K562 (cell line): ENCODE measurements at regions not wholly inside any gene's neighbourhood (a gene's known extent, or its start where the extent isn't known, plus 50 kb on each side); places are given as distances from the start of the nearest gene placed in this dataset.
A peak's percentile ranks its signal among the peaks of the same experiment; 100 is the strongest.

Experiments
- ATAC-seq: fragments of 200-7000 bp; cut with Tn5 transposase; 3 replicates; pipeline ENCODE4 v1.9.1; 2020; ENCODE audit warnings: moderate library complexity
- BruUV-seq: library from RNA; stranded (reverse); fragments of 400-500 nt; replicated peaks from 2 replicates; lab custom pipeline; 2021; lab: Mats Ljungman, UMichigan
- CTCF ChIA-PET: fragments of 300-600 bp; formaldehyde crosslinking; extraction: SDS; loops from one replicate; lab custom pipeline; 2021; ENCODE audit warnings: low intra/inter-chr PET ratio; lab: Yijun Ruan, JAX
- POLR2A ChIA-PET: fragments of 300-600, 350-650 bp; sonication (Branson Sonifier 250); formaldehyde crosslinking; extraction: SDS; loops from one replicate; lab custom pipeline; 2021; ENCODE audit warnings: antibody characterized with exemption, inconsistent platforms; lab: Yijun Ruan, JAX
- DNase-seq, 4 experiments: peaks; one replicate each; pipeline versions ENCODE4 v3.0.0 to v3.0.0-alpha.2; 2011 to 2018; ENCODE audit warnings: low spot score in 3 of 4, mixed read lengths in 3 of 4; ENCODE audit errors: extremely low read depth in 1 of 4
- FAIRE-seq: peaks from 2 replicates; lab custom pipeline; 2011; peaks lifted over from hg19 to GRCh38; lab: Jason Lieb, UNC
- H2AFZ ChIP-seq: 2 replicates; pipeline ENCODE4 v1.6.0; 2011; ENCODE audit warnings: low read depth, low read length, control low read depth, inconsistent platforms
- H3K27ac ChIP-seq: fragments of 200-600 bp; 3 replicates; pipeline ENCODE4 v1.8.0; 2011; ENCODE audit warnings: low read depth, mild to moderate bottlenecking, control low read depth, inconsistent platforms, low read length, moderate library complexity, mixed read lengths; ENCODE audit errors: extremely low read depth
- H3K27me3 ChIP-seq, 2 experiments: fragments of 300-600 bp in 1 of 2; 2 replicates in 1 of 2; 3 replicates in 1 of 2; pipeline versions ENCODE4 v1.6.0 to v1.8.0; 2011; ENCODE audit warnings: inconsistent platforms in 2 of 2, low read length in 2 of 2, mild to moderate bottlenecking in 1 of 2, mixed read lengths in 1 of 2, moderate library complexity in 1 of 2; ENCODE audit not compliant: control insufficient read depth in 2 of 2, insufficient read depth in 2 of 2
- H3K36me3 ChIP-seq: fragments of 300-600 bp; 3 replicates; pipeline ENCODE4 v1.8.0; 2011; ENCODE audit warnings: mild to moderate bottlenecking, low read length, inconsistent platforms; ENCODE audit not compliant: control insufficient read depth, insufficient read depth
- H3K4me1 ChIP-seq, 2 experiments: fragments of 200-600 bp in 1 of 2; replicated peaks in 1 of 2; 2 replicates in 1 of 2; 3 replicates in 1 of 2; pipeline versions ENCODE4 v1.5.1 to v1.8.0; 2011; ENCODE audit warnings: inconsistent platforms in 2 of 2, low read length in 2 of 2, mild to moderate bottlenecking in 1 of 2, mixed read lengths in 1 of 2, moderate library complexity in 1 of 2; ENCODE audit not compliant: control insufficient read depth in 2 of 2, insufficient read depth in 2 of 2
- H3K4me2 ChIP-seq: 2 replicates; pipeline ENCODE4 v1.6.1; 2011; ENCODE audit warnings: low read length, control low read depth, inconsistent platforms, mixed read lengths; ENCODE audit not compliant: insufficient read depth
- H3K4me3 ChIP-seq: fragments of 200-600 bp; sonication (generic), shearing (Covaris generic); 2 replicates; pipeline ENCODE4 v1.5.1; 2016; ENCODE audit warnings: control low read depth, inconsistent platforms
- H3K79me2 ChIP-seq: fragments of 200-600 bp; 3 replicates; pipeline ENCODE4 v1.8.0; 2011; ENCODE audit warnings: low read length, inconsistent platforms; ENCODE audit not compliant: control insufficient read depth, insufficient read depth
- H3K9ac ChIP-seq, 2 experiments: 2 replicates each; pipeline versions ENCODE4 v1.6.0 to v1.6.1; 2011; ENCODE audit warnings: low read depth in 2 of 2, low read length in 2 of 2, control low read depth in 1 of 2, inconsistent platforms in 1 of 2, mild to moderate bottlenecking in 1 of 2, mixed read lengths in 1 of 2; ENCODE audit not compliant: insufficient read depth in 1 of 2
- H3K9me1 ChIP-seq: one replicate; pipeline ENCODE4 v1.6.0; 2011; ENCODE audit warnings: inconsistent platforms, mild to moderate bottlenecking, low read length, moderate library complexity; ENCODE audit not compliant: control insufficient read depth, insufficient read depth
- H3K9me3 ChIP-seq: replicated peaks from 2 replicates; pipeline ENCODE4 v1.5.1; 2011; ENCODE audit warnings: low read depth, low read length, inconsistent platforms; ENCODE audit not compliant: control insufficient read depth, insufficient read depth
- H4K20me1 ChIP-seq: replicated peaks from 2 replicates; pipeline ENCODE4 v1.6.1; 2011; ENCODE audit warnings: low read length, inconsistent platforms, mixed read lengths; ENCODE audit not compliant: control insufficient read depth, insufficient read depth
- ATF2 ChIP-seq: sonication (generic); formaldehyde crosslinking; IDR thresholded peaks from 2 replicates; pipeline ENCODE4 v1.8.1; 2022; ENCODE audit warnings: missing genetic modification reagents
- CSDE1 ChIP-seq, 2 experiments: fragments of 450-650 bp; IDR thresholded peaks; 2 replicates each; pipeline ENCODE4 v1.6.1; 2016; ENCODE audit warnings: mild to moderate bottlenecking in 1 of 2
- DMBX1 ChIP-seq: fragments of 250-450 bp; sonication (Bioruptor Pico); IDR thresholded peaks from 2 replicates; pipeline ENCODE4 v1.8.0; 2022; ENCODE audit warnings: inconsistent platforms, mild to moderate bottlenecking, moderate library complexity, borderline replicate concordance
- FOXA1 ChIP-seq: fragments of 450-650 bp; IDR thresholded peaks from 2 replicates; pipeline ENCODE4 v1.6.1; 2016; ENCODE audit warnings: mild to moderate bottlenecking, borderline replicate concordance
- MAZ ChIP-seq, 2 experiments: fragments of 450-650 bp in 1 of 2; sonication (generic) in 1 of 2; formaldehyde crosslinking; IDR thresholded peaks in 1 of 2; conservative IDR thresholded peaks in 1 of 2; 2 replicates each; pipeline versions ENCODE4 v1.4.0 to v1.5.0; 2020; ENCODE audit warnings: mild to moderate bottlenecking in 1 of 2, missing genetic modification reagents in 1 of 2
- MTA1 ChIP-seq: fragments of 450-650 bp; IDR thresholded peaks from 2 replicates; pipeline ENCODE4 v1.6.1; 2017; ENCODE audit warnings: borderline replicate concordance
- MTF1 ChIP-seq: fragments of 250-450 bp; sonication (Bioruptor Pico); IDR thresholded peaks from 2 replicates; pipeline ENCODE4 v1.9.0; 2021; ENCODE audit warnings: moderate library complexity, mild to moderate bottlenecking, inconsistent platforms, borderline replicate concordance
- NR1H2 ChIP-seq: sonication (generic); formaldehyde crosslinking; IDR thresholded peaks from 2 replicates; pipeline ENCODE4 v1.4.0; 2020; ENCODE audit warnings: mild to moderate bottlenecking, missing genetic modification reagents
- NR2C1 ChIP-seq, 2 experiments: fragments of 450-650 bp; IDR thresholded peaks; 2 replicates each; pipeline ENCODE4 v1.6.1; 2017; ENCODE audit warnings: mild to moderate bottlenecking in 2 of 2, antibody characterized with exemption in 1 of 2, inconsistent platforms in 1 of 2, missing compliant biosample characterization in 1 of 2, missing genetic modification characterization in 1 of 2
- U2AF1 ChIP-seq: fragments of 200-400 bp; formaldehyde crosslinking; optimal IDR thresholded peaks from 2 replicates; pipeline ENCODE3; 2017; ENCODE audit warnings: mild to moderate bottlenecking, low read depth, low read length, moderate library complexity
- ZFX ChIP-seq: sonication (generic); formaldehyde crosslinking; IDR thresholded peaks from 2 replicates; pipeline ENCODE4 v1.8.0; 2022; ENCODE audit warnings: mild to moderate bottlenecking, missing genetic modification reagents, moderate library complexity
- ZNF239 ChIP-seq: fragments of 250-450 bp; sonication (Bioruptor Pico); IDR thresholded peaks from 2 replicates; pipeline ENCODE4 v1.4.0; 2020; ENCODE audit warnings: mild to moderate bottlenecking
- ZNF354B ChIP-seq: fragments of 250-450 bp; sonication (Bioruptor Pico); IDR thresholded peaks from 2 replicates; pipeline ENCODE4 v1.4.0; 2020
- ZNF561 ChIP-seq: fragments of 450-650 bp; formaldehyde crosslinking; conservative IDR thresholded peaks from 2 replicates; pipeline ENCODE4 v1.4.0; 2020; ENCODE audit warnings: mild to moderate bottlenecking, moderate library complexity
- WGBS: fragments of 100-300 bp; shearing (Covaris generic); methylation state at CpG from one replicate; pipeline ENCODE4 v1.1.6; 2016; ENCODE audit warnings: low coverage, mixed read lengths; ENCODE audit not compliant: insufficient coverage; ENCODE audit errors: missing lambda C conversion rate; 5-methylcytosine and 5-hydroxymethylcytosine counted together
- in situ Hi-C: fragments of 300-500 bp; cut with MboI; formaldehyde crosslinking; loops from 4 replicates; pipeline ENCODE4 v1.15.0; 2018; ENCODE audit warnings: inconsistent platforms, mixed read lengths
- intact Hi-C: fragments of 100-400 bp; cut with micrococcal nuclease; formaldehyde crosslinking; loops from 2 replicates; pipeline ENCODE4 v1.14.2; 2022
- TF ChIP-seq, protein P1 (sequence below): fragments of 450-650 bp; IDR thresholded peaks from 2 replicates; pipeline ENCODE4 v1.6.1; 2016; ENCODE audit warnings: mild to moderate bottlenecking

GRCh38 chr7:113321201-113321600, 202.8 kb upstream of the SMIM30 start:
- H3K36me3 ChIP-seq, result no peaks in the 10 kb centered on the region
- POLR2A ChIA-PET, result no interaction called here
- H2AFZ ChIP-seq, result 0 out of 2 replicates have a peak overlapping the region, but pooled peaks have one; percentile 7
- intact Hi-C loops, result no loop called here
- no peaks in the 10 kb centered on the region for H3K9me3 ChIP-seq
- H3K79me2 ChIP-seq, result no peaks in the 10 kb centered on the region
- FAIRE-seq (no peak), ATAC-seq (no peak), DNase-seq (no peak)
- no peaks in the 10 kb centered on the region for H3K9me1 ChIP-seq
- in situ Hi-C loops, result no loop called here
- BruUV-seq, result no TSS peak
- no peaks in the 10 kb centered on the region for H4K20me1 ChIP-seq
- no peaks in the 10 kb centered on the region for H3K4me1 ChIP-seq
- TF ChIP-seq ZNF239 (CRISPR knock-in tag), result no peak
- TF ChIP-seq U2AF1, result no peak
- TF ChIP-seq ATF2, result no peak
- no peak for TF ChIP-seq NR2C1 (IDR thresholded peaks at IDR 0.05)
- TF ChIP-seq NR2C1 (tag; IDR thresholded peaks at IDR 0.05), result no peak
- TF ChIP-seq FOXA1, result no peak
- H3K9ac ChIP-seq, result no peak overlapping the region
- H3K4me2 ChIP-seq, result no peak overlapping the region
- no peak overlapping the region for H3K4me3 ChIP-seq
- no peaks in the 10 kb centered on the region for H3K27me3 ChIP-seq
- CTCF ChIA-PET, result no interaction called here
- 5% methylated on average over 2 of the region's 2 CpGs for whole genome bisulfite sequencing
- H3K27ac ChIP-seq, result no peak overlapping the region

DNA sequence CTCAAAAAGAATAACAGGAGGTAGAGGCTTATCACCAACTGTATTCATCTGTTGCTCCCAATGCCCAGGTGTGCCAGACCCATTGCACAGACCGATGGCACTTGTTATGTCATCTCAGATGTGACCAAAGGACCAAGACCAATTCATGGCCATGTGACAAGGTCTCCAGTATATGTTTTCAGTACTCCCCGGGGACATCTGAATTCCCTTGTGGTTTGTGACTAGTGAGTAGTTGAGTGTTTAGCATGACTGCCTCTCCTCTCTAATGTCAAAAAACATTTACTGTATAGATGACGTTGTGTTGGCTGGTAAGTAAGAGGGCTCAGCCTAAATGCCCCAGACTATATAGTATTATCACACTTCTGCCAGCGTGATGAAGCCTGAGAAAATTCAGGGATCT, 202.1 kb upstream of the SMIM30 start:
- ChIA-PET CTCF (no interaction called here), POLR2A (no interaction called here)
- Histone ChIP-seq H3K4me2 (no peak overlapping the region), H3K79me2 (no peaks in the 10 kb centered on the region), H2AFZ (no peak overlapping the region; the same call in 1 of the 2 replicates), H3K4me3 (no peak overlapping the region), H4K20me1 (no peaks in the 10 kb centered on the region), H3K9me1 (no peaks in the 10 kb centered on the region), H3K4me1 (no peaks in the 10 kb centered on the region), H3K9me3 (no peaks in the 10 kb centered on the region), H3K36me3 (no peaks in the 10 kb centered on the region), H3K27me3 (no peaks in the 10 kb centered on the region), H3K9ac (no peak overlapping the region), H3K27ac (no peak overlapping the region)
- no TSS peak for BruUV-seq
- FAIRE-seq, result no peak
- DNase-seq, result no peak
- ATAC-seq, result no peak
- 6% methylated on average over 4 of the region's 4 CpGs for WGBS
- in situ Hi-C loops (no loop called here), intact Hi-C loops (no loop called here)
- no peak for TF ChIP-seq ZNF354B (CRISPR knock-in tag)
- no peak for TF ChIP-seq ZNF561 (CRISPR knock-in tag)
- TF ChIP-seq ZFX (CRISPR knock-in tag), result no peak
- TF ChIP-seq DMBX1 (CRISPR knock-in tag), result no peak
- TF ChIP-seq CSDE1 (IDR thresholded peaks at IDR 0.05), result no peak
- TF ChIP-seq, protein P1, sequence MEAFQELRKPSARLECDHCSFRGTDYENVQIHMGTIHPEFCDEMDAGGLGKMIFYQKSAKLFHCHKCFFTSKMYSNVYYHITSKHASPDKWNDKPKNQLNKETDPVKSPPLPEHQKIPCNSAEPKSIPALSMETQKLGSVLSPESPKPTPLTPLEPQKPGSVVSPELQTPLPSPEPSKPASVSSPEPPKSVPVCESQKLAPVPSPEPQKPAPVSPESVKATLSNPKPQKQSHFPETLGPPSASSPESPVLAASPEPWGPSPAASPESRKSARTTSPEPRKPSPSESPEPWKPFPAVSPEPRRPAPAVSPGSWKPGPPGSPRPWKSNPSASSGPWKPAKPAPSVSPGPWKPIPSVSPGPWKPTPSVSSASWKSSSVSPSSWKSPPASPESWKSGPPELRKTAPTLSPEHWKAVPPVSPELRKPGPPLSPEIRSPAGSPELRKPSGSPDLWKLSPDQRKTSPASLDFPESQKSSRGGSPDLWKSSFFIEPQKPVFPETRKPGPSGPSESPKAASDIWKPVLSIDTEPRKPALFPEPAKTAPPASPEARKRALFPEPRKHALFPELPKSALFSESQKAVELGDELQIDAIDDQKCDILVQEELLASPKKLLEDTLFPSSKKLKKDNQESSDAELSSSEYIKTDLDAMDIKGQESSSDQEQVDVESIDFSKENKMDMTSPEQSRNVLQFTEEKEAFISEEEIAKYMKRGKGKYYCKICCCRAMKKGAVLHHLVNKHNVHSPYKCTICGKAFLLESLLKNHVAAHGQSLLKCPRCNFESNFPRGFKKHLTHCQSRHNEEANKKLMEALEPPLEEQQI, result no peak
- TF ChIP-seq NR1H2 (CRISPR knock-in tag), result no peak
- TF ChIP-seq MAZ (CRISPR knock-in tag; conservative IDR thresholded peaks at IDR 0.05 in 1 of 2, IDR thresholded peaks at IDR 0.05 in 1 of 2), result no peak
- TF ChIP-seq MTA1, result no peak
- TF ChIP-seq MTF1 (CRISPR knock-in tag), result no peak
